ENCODE measurements at regions not wholly inside any gene's neighbourhood (a gene's known extent, or its start where the extent isn't known, plus 50 kb on each side); places are given as distances from the start of the nearest gene placed in this dataset.

DNA sequence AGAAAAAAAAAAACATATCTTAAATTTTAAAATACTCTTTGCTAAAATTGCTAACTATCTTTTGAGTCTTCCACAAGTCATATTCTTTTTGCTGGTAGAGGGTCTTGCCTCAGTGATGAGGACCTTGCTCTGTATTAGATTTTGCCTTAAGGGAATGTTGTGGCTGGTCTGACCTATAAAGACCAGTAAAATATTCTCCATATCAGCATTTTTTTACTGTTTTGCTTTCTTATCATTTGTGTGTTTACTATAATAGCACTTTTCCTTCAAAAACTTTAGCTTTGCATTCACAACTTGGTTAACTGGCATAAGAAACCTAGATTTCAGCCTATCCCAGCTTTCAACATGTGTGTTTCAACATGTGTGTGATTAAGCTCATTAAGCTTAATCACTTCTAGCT, 224.7 kb upstream of the CDH18 start:
- TF ChIP-seq, protein P1, sequence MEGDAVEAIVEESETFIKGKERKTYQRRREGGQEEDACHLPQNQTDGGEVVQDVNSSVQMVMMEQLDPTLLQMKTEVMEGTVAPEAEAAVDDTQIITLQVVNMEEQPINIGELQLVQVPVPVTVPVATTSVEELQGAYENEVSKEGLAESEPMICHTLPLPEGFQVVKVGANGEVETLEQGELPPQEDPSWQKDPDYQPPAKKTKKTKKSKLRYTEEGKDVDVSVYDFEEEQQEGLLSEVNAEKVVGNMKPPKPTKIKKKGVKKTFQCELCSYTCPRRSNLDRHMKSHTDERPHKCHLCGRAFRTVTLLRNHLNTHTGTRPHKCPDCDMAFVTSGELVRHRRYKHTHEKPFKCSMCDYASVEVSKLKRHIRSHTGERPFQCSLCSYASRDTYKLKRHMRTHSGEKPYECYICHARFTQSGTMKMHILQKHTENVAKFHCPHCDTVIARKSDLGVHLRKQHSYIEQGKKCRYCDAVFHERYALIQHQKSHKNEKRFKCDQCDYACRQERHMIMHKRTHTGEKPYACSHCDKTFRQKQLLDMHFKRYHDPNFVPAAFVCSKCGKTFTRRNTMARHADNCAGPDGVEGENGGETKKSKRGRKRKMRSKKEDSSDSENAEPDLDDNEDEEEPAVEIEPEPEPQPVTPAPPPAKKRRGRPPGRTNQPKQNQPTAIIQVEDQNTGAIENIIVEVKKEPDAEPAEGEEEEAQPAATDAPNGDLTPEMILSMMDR (IDR thresholded peaks at IDR 0.05): no peak
- TF ChIP-seq EZH2phosphoT487 (IDR thresholded peaks at IDR 0.05; ENCODE audit: borderline replicate concordance, low read depth): no peak
- no peak for TF ChIP-seq EP300 (IDR thresholded peaks at IDR 0.05; ENCODE audit: borderline replicate concordance in 1 of 2, low read depth in 1 of 2, low read length in 1 of 2)
- no peak for TF ChIP-seq RFX5 (IDR thresholded peaks at IDR 0.05; ENCODE audit: low read length)
- no peak for TF ChIP-seq FOXJ3 (CRISPR knock-in tag; IDR thresholded peaks at IDR 0.05)
- TF ChIP-seq, protein P2, sequence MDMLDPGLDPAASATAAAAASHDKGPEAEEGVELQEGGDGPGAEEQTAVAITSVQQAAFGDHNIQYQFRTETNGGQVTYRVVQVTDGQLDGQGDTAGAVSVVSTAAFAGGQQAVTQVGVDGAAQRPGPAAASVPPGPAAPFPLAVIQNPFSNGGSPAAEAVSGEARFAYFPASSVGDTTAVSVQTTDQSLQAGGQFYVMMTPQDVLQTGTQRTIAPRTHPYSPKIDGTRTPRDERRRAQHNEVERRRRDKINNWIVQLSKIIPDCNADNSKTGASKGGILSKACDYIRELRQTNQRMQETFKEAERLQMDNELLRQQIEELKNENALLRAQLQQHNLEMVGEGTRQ (IDR thresholded peaks at IDR 0.05; ENCODE audit: borderline replicate concordance, low read depth, low read length): no peak
- TF ChIP-seq SIN3A (IDR thresholded peaks at IDR 0.05; ENCODE audit: borderline replicate concordance, low read depth, low read length): no peak
